Endothelial cell of umbilical vein (primary cell): ENCODE measurements at regions not wholly inside any gene's neighbourhood (a gene's known extent, or its start where the extent isn't known, plus 50 kb on each side); places are given as distances from the start of the nearest gene placed in this dataset.

Experiments used
- BruUV-seq: library from RNA; stranded (reverse); fragments of 400-500 nt; replicated peaks from 2 replicates; lab custom pipeline; 2021; lab: Mats Ljungman, UMichigan
- CTCF ChIA-PET: fragments of 300-600, 350-600 bp; sonication (Branson Sonifier 250); formaldehyde crosslinking; loops from one replicate; lab custom pipeline; 2021; ENCODE audit warnings: antibody characterized with exemption, inconsistent platforms; lab: Charles Lee
- POLR2A ChIA-PET: fragments of 300-600, 350-600 bp; sonication (Branson Sonifier 250); formaldehyde crosslinking; loops from one replicate; lab custom pipeline; 2021; ENCODE audit warnings: antibody characterized with exemption, inconsistent platforms; lab: Charles Lee
- DNase-seq: peaks from one replicate; pipeline ENCODE4 v3.0.0-alpha.2; 2011; ENCODE audit warnings: low read depth, low spot score
- FAIRE-seq: peaks from 2 replicates; lab custom pipeline; 2011; peaks lifted over from hg19 to GRCh38; lab: Jason Lieb, UNC
- H2AFZ ChIP-seq: 2 replicates; pipeline ENCODE4 v1.6.0; 2012; ENCODE audit warnings: low read depth, low read length, control low read depth, inconsistent platforms
- H3K27ac ChIP-seq: 2 replicates; pipeline ENCODE4 v1.5.1; 2011; ENCODE audit warnings: low read depth, mild to moderate bottlenecking, control low read depth, low read length, moderate library complexity; ENCODE audit not compliant: insufficient read depth
- H3K27me3 ChIP-seq, 2 experiments: 2 replicates each; pipeline versions ENCODE4 v1.6.0 to v1.6.1; 2011; ENCODE audit warnings: low read length in 2 of 2, mixed read lengths in 1 of 2; ENCODE audit not compliant: control insufficient read depth in 2 of 2, insufficient read depth in 2 of 2
- H3K36me3 ChIP-seq, 2 experiments: 2 replicates in 1 of 2; 3 replicates in 1 of 2; pipeline ENCODE4 v1.5.1; 2011; ENCODE audit warnings: low read length in 2 of 2, mild to moderate bottlenecking in 1 of 2, moderate library complexity in 1 of 2; ENCODE audit not compliant: control insufficient read depth in 2 of 2, insufficient read depth in 2 of 2; ENCODE audit errors: extremely low read depth in 1 of 2
- H3K4me1 ChIP-seq: 3 replicates; pipeline ENCODE4 v1.5.1; 2011; ENCODE audit warnings: mild to moderate bottlenecking, low read length; ENCODE audit not compliant: control insufficient read depth, insufficient read depth; ENCODE audit errors: extremely low read depth
- H3K4me2 ChIP-seq: 2 replicates; pipeline ENCODE4 v1.6.1; 2011; ENCODE audit warnings: low read length, control low read depth, mixed read lengths; ENCODE audit not compliant: insufficient read depth
- H3K4me3 ChIP-seq, 3 experiments: fragments of 200-600 bp in 1 of 3; sonication (generic), shearing (Covaris generic) in 1 of 3; replicated peaks in 1 of 3; 2 replicates each; pipeline ENCODE4 v1.5.1; 2011 to 2016; ENCODE audit warnings: control low read depth in 3 of 3, low read length in 3 of 3, mild to moderate bottlenecking in 2 of 3, inconsistent platforms in 1 of 3, low read depth in 1 of 3, moderate library complexity in 1 of 3; ENCODE audit not compliant: insufficient read depth in 1 of 3
- H3K79me2 ChIP-seq: 2 replicates; pipeline ENCODE4 v1.6.0; 2012; ENCODE audit warnings: low read length, inconsistent platforms; ENCODE audit not compliant: control insufficient read depth, insufficient read depth
- H3K9ac ChIP-seq: replicated peaks from 2 replicates; pipeline ENCODE3; 2011; ENCODE audit warnings: low read length, control low read depth; ENCODE audit not compliant: insufficient read depth; ENCODE audit errors: extremely low read depth
- H3K9me1 ChIP-seq: replicated peaks from 3 replicates; pipeline ENCODE4 v1.6.0; 2011; ENCODE audit warnings: mild to moderate bottlenecking, low read length; ENCODE audit not compliant: control insufficient read depth, insufficient read depth; ENCODE audit errors: extremely low read depth
- H3K9me3 ChIP-seq: replicated peaks from 2 replicates; pipeline ENCODE4 v1.5.1; 2012; ENCODE audit warnings: low read length, inconsistent platforms; ENCODE audit not compliant: control insufficient read depth, insufficient read depth
- H4K20me1 ChIP-seq: replicated peaks from 2 replicates; pipeline ENCODE3; 2011; ENCODE audit warnings: mild to moderate bottlenecking, low read length; ENCODE audit not compliant: control insufficient read depth, insufficient read depth; ENCODE audit errors: extremely low read depth
- EZH2 ChIP-seq: IDR thresholded peaks from 2 replicates; pipeline ENCODE4 v1.6.1; 2012; ENCODE audit warnings: borderline replicate concordance, low read depth, mild to moderate bottlenecking, moderate library complexity, low read length, inconsistent platforms; ENCODE audit not compliant: severe bottlenecking
- FOS ChIP-seq: IDR thresholded peaks from 2 replicates; pipeline ENCODE4 v1.6.1; 2011; ENCODE audit warnings: mild to moderate bottlenecking, low read length, moderate library complexity, borderline replicate concordance; ENCODE audit not compliant: insufficient read depth
- GATA2 ChIP-seq: IDR thresholded peaks from 2 replicates; pipeline ENCODE4 v1.7.0; 2011; ENCODE audit warnings: low read depth, mild to moderate bottlenecking, moderate library complexity, mixed read lengths, low read length; ENCODE audit not compliant: insufficient read length, insufficient read depth
- JUN ChIP-seq: IDR thresholded peaks from 2 replicates; pipeline ENCODE4 v1.6.1; 2011; ENCODE audit warnings: borderline replicate concordance, low read depth; ENCODE audit not compliant: insufficient read length, insufficient read depth
- MYC ChIP-seq: IDR thresholded peaks from one replicate; pipeline ENCODE4 v1.6.1; 2011; ENCODE audit warnings: mild to moderate bottlenecking, low read depth, low read length
- POLR2A ChIP-seq: IDR thresholded peaks from 2 replicates; pipeline ENCODE4 v1.6.1; 2012; ENCODE audit warnings: low read depth, mild to moderate bottlenecking, control low read depth, low read length
- POLR2AphosphoS5 ChIP-seq: IDR thresholded peaks from 2 replicates; pipeline ENCODE4 v1.6.1; 2012; ENCODE audit warnings: low read depth, mild to moderate bottlenecking, control low read depth, low read length, moderate library complexity; ENCODE audit not compliant: insufficient read depth
- dilution Hi-C: fragments of 300-500 bp; cut with MboI; formaldehyde crosslinking; loops from one replicate; pipeline ENCODE4 v1.15.0; 2019; ENCODE audit warnings: low sequenced_read_pairs; ENCODE audit not compliant: extremely low pct_ligation_motif_present
- intact Hi-C: fragments of 100-400 bp; cut with micrococcal nuclease; formaldehyde crosslinking; loops from one replicate; pipeline ENCODE4 v1.10.0; 2022
- TF ChIP-seq, protein P1 (sequence below), 2 donors: IDR thresholded peaks; 1 replicate in 1 of 2; 2 replicates in 1 of 2; pipeline ENCODE4 v1.5.1; 2011; ENCODE audit warnings: low read length in 2 of 2, mild to moderate bottlenecking in 2 of 2, moderate library complexity in 2 of 2, control low read depth in 1 of 2, inconsistent platforms in 1 of 2, low read depth in 1 of 2; ENCODE audit not compliant: insufficient read depth in 1 of 2; ENCODE audit errors: extremely low read depth in 1 of 2
- TF ChIP-seq, protein P2 (sequence below): IDR thresholded peaks from 2 replicates; pipeline ENCODE4 v1.6.1; 2011; ENCODE audit not compliant: insufficient read depth, insufficient read length

DNA sequence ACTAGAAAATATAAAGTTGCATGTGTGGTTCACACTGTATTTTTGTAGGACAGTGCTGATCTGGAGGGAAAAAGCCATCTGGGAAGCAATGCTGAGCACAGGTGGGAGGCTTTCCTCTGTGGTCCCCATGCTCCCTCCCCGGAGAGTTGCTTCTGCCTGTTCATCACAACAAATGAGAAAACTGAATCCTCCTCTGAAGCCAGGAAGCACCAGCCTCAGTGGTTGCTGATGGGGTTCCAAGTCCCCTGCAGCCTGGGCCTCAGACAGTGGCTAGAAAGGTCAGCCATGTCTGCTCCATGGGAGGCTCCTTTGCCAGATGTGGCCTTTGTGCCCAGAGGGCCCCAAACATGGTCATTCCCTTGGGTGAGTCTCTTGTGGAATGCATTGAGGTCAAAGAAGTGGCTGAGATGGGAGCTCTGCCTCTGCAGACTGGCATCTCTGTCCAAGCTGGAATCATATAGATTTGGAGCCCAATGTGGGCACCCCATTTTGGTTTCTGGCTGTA, 77.6 kb downstream of the C5orf15 start:
- H2AFZ ChIP-seq: no peak overlapping the region
- no peaks in the 10 kb centered on the region for H3K9me1 ChIP-seq
- no peak overlapping the region for H3K27ac ChIP-seq
- no peak overlapping the region for H3K4me2 ChIP-seq
- H3K36me3 ChIP-seq: no peaks in the 10 kb centered on the region
- H3K27me3 ChIP-seq: peaks cover 6 to 9% of the 10 kb centered on the region in 2 experiments
- H3K4me1 ChIP-seq: no peaks in the 10 kb centered on the region
- H3K9ac ChIP-seq: no peak overlapping the region
- ChIA-PET POLR2A (no interaction called here), CTCF (no interaction called here)
- dilution Hi-C loops (no loop called here), intact Hi-C loops (no loop called here)
- no peaks in the 10 kb centered on the region for H3K9me3 ChIP-seq
- no peak for FAIRE-seq
- TF ChIP-seq EZH2 (no peak), FOS (no peak), JUN (no peak), GATA2 (no peak), MYC (no peak), POLR2A (no peak), POLR2AphosphoS5 (no peak)
- TF ChIP-seq, protein P1, sequence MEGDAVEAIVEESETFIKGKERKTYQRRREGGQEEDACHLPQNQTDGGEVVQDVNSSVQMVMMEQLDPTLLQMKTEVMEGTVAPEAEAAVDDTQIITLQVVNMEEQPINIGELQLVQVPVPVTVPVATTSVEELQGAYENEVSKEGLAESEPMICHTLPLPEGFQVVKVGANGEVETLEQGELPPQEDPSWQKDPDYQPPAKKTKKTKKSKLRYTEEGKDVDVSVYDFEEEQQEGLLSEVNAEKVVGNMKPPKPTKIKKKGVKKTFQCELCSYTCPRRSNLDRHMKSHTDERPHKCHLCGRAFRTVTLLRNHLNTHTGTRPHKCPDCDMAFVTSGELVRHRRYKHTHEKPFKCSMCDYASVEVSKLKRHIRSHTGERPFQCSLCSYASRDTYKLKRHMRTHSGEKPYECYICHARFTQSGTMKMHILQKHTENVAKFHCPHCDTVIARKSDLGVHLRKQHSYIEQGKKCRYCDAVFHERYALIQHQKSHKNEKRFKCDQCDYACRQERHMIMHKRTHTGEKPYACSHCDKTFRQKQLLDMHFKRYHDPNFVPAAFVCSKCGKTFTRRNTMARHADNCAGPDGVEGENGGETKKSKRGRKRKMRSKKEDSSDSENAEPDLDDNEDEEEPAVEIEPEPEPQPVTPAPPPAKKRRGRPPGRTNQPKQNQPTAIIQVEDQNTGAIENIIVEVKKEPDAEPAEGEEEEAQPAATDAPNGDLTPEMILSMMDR (IDR thresholded peaks at IDR 0.05; ENCODE audit: extremely low read depth in 1 of 2, insufficient read depth in 1 of 2, low read depth in 1 of 2, low read length in 2 of 2): no peak
- TF ChIP-seq, protein P2, sequence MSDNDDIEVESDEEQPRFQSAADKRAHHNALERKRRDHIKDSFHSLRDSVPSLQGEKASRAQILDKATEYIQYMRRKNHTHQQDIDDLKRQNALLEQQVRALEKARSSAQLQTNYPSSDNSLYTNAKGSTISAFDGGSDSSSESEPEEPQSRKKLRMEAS: no peak
- no TSS peak for BruUV-seq
- no peaks in the 10 kb centered on the region for H3K79me2 ChIP-seq
- H3K4me3 ChIP-seq: no peak overlapping the region
- no peaks in the 10 kb centered on the region for H4K20me1 ChIP-seq
- DNase-seq: no peak
